SK-N-MC (cell line): ENCODE measurements at regions not wholly inside any gene's neighbourhood (a gene's known extent, or its start where the extent isn't known, plus 50 kb on each side); places are given as distances from the start of the nearest gene placed in this dataset.

Source experiments
- DNase-seq: peaks from one replicate; pipeline ENCODE4 v3.0.0-alpha.2; 2011; ENCODE audit warnings: low read depth, low spot score
- H3K27ac ChIP-seq: fragments of 200-600 bp; sonication (generic); 2 replicates; pipeline ENCODE4 v1.5.1; 2016; ENCODE audit warnings: mixed run types
- H3K36me3 ChIP-seq: fragments of 200-600 bp; sonication (generic); 2 replicates; pipeline ENCODE4 v1.6.1; 2017; ENCODE audit warnings: antibody characterized with exemption, low read length, mixed read lengths; ENCODE audit not compliant: insufficient read depth
- H3K4me3 ChIP-seq: fragments of 200-600 bp; sonication (generic); 2 replicates; pipeline ENCODE4 v1.5.1; 2016
- H3K9ac ChIP-seq: fragments of 200-600 bp; sonication (generic); 2 replicates; pipeline ENCODE4 v1.8.0; 2017; ENCODE audit warnings: mixed run types, mixed read lengths; ENCODE audit not compliant: insufficient read length
- H3K9me3 ChIP-seq: fragments of 200-600 bp; sonication (generic); 2 replicates; pipeline ENCODE4 v1.6.1; 2017; ENCODE audit warnings: low read depth, mild to moderate bottlenecking, antibody characterized with exemption, low read length, moderate library complexity, mixed read lengths
- EZH2 ChIP-seq: fragments of 200-600 bp; sonication (generic); IDR thresholded peaks from one replicate; pipeline ENCODE4 v1.6.1; 2017; ENCODE audit warnings: antibody characterized with exemption
- FOXP2 ChIP-seq: optimal IDR thresholded peaks from 2 replicates; pipeline ENCODE3; 2011; ENCODE audit warnings: mild to moderate bottlenecking, moderate library complexity; ENCODE audit not compliant: insufficient read depth; ENCODE audit errors: extremely low read length, control extremely low read depth
- POLR2AphosphoS5 ChIP-seq: IDR thresholded peaks from 2 replicates; pipeline ENCODE4 v1.6.1; 2012; ENCODE audit warnings: mild to moderate bottlenecking, low read depth, low read length, borderline replicate concordance

DNA sequence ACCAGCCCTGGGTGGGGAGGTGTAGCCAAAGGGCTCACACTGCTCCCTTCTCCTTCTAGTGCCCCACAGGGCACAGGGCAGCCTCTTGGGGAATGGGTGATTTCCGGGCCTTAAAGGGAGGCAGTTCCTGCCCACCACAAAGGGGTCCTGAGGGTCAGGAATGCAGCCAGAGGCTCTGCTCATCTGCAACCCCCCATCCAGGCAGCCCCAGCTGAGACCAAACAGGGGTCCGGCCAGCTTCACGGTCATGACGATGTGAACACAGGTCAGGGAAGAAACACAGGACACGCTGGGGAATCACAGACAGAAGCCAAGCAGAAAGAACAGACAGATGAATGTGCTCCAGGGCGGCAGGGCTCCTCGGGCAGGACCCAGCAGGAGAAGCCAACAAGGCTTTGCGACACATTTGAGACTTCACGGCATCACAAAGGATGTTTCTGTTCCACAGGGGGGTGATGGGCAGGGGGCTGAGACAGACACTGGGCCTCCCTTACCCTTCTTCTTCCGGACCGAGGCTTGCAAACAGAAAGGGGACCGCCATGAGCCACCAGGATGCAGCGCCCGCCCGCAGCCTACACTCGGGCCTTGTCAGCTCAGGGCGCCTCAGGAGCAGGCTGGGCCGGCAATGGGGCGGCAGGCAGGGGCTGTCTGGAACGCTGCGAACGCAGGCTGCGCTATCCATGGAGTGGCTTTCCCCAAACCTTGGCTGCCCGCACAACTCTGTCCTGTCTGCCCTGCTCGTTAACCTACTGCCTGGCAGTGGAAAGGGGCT, 101.9 kb downstream of the CTTN start:
- Histone ChIP-seq H3K9me3 (no peaks in the 10 kb centered on the region), H3K27ac (no peak overlapping the region), H3K36me3 (no peaks in the 10 kb centered on the region), H3K9ac (no peak overlapping the region), H3K4me3 (no peak overlapping the region)
- TF ChIP-seq FOXP2 = no peak
- no peak for TF ChIP-seq POLR2AphosphoS5
- TF ChIP-seq EZH2 = no peak
- DNase-seq = no peak

DNA sequence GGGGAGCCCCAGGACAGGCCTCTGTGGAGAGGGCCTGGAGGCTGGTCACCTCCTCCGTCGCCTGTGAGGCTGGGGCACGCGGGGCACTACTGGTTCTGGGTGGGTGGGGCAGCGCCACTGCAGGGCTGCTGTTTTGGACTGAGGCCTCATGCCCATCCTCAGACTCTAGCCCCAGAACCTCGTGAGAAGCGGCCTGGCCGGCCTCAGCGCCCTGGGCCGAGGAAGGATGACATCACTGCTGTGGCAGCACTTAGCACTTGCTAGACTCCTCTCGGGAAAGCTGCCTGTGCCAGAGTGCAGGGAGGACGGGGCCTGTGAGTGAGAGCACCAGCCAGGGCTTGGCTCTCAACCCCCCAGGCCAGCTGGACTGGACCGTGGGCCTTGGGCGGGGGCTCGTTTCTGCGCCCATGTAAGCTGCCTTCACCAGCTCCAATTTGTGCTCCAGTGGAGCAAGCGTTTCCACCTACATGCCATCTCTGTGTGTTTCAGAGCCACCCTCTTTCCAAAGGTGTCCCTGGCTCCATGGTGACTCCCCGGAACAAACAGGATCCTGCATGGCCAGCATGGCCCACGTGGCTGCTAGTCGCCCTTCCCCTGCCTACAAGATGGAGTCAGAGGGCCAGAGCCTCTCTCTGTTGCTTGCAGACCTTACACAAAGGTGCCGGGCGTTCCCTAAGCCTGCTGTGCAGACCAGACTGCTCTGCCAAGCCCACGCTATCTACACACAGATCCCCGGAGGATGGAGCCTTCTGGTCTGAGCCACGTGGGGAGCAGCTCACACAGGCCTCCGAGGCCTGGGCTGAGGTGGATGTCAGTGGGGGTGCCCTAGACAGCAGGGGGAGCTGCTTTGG, 102.9 kb downstream of the CTTN start:
- TF ChIP-seq EZH2 (no peak), POLR2AphosphoS5 (no peak)
- DNase-seq = no peak
- no peaks in the 10 kb centered on the region for H3K36me3 ChIP-seq
- H3K4me3 ChIP-seq = no peak overlapping the region
- H3K9ac ChIP-seq = no peak overlapping the region
- no peak overlapping the region for H3K27ac ChIP-seq
- H3K9me3 ChIP-seq = no peaks in the 10 kb centered on the region

GRCh38 chr11:70501933-70502540, 103.7 kb downstream of the CTTN start:
- Histone ChIP-seq H3K27ac (no peak overlapping the region), H3K9ac (no peak overlapping the region), H3K36me3 (no peaks in the 10 kb centered on the region), H3K4me3 (no peak overlapping the region), H3K9me3 (no peaks in the 10 kb centered on the region)
- no peak for DNase-seq
- TF ChIP-seq EZH2 (no peak), FOXP2 (no peak), POLR2AphosphoS5 (no peak)

GRCh38 chr11:70502677-70503467, 104.5 kb downstream of the CTTN start:
- Histone ChIP-seq H3K27ac (no peak overlapping the region), H3K9me3 (no peaks in the 10 kb centered on the region), H3K9ac (no peak overlapping the region), H3K36me3 (no peaks in the 10 kb centered on the region), H3K4me3 (no peak overlapping the region)
- no peak for DNase-seq
- TF ChIP-seq FOXP2 = no peak
- TF ChIP-seq EZH2 = no peak
- no peak for TF ChIP-seq POLR2AphosphoS5

DNA sequence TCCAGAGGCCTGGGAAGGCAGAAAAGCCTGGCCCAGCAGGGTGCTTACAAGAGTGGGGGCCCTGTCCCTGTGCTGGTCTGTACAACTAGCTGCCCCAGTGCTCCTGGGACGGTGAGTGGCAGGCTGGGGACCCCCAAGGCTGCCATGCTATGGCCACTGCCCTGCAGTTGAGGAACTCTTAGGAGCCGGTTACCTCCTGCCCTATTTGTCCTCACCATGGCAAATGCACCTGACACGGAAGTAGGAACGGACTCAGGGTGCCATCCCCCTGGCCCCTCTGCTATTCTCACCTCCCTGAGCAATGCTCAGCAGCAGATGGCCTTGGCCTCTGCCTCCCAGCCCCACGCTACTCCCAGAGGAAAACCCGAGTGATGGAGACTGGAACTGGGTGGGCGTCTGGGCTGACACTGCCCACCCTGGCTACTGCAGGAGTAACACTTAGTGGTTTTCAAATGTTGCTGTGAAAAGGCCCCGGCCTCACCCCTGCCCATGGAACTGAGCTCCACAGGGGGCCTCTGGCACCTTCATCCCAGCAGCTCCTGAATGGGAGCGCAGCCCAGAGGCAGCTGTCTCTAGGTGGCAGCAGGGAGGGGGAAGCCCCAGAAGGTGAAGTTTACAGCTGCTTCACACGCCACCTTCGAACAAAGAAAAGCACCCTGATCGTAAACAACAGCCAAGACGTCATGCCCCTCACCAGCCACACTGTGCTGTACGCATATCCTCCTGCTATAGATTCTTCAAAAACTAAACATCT, 105.3 kb downstream of the CTTN start:
- Histone ChIP-seq H3K36me3 (no peaks in the 10 kb centered on the region), H3K4me3 (no peak overlapping the region), H3K9me3 (no peaks in the 10 kb centered on the region), H3K9ac (no peak overlapping the region), H3K27ac (no peak overlapping the region)
- no peak for DNase-seq
- TF ChIP-seq EZH2 (no peak), FOXP2 (no peak), POLR2AphosphoS5 (no peak)

DNA sequence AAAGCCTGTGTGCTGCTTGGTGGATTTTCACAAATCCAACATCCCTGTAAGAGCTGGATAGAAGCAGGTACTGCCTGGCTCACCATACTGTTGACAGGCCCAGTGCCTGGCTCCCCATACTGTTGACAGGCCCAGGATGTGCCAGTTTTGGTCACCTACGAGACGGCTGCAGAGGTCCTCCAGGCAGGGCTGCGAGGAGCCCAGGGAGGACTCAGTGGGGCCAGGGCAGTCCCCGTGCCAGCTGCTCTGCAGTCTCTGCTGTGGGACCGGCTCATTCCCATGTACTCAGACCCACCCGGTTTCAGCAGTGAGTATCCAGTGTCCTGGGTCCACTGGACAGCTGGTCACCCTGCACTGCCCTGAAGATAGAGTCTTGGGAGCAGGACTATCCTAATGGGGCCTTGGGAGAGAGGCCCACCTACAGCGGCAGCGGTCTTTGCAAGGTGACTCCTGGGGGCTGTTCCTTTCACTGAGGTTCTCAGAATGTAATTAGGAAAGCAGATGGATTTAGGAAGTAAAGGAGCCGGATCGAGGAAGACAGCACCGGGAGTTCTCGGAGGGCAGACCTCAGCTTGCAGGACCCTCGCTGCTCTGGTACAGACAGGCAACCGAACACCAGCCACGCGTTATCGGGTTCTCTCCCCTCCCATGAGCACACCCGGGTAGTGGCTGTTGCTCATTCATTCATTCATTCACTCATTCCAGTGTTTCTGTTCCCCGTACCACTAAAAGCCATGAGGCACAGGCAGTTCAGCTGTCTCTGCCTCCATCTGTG, 106.1 kb downstream of the CTTN start:
- H3K9ac ChIP-seq = no peak overlapping the region

DNA sequence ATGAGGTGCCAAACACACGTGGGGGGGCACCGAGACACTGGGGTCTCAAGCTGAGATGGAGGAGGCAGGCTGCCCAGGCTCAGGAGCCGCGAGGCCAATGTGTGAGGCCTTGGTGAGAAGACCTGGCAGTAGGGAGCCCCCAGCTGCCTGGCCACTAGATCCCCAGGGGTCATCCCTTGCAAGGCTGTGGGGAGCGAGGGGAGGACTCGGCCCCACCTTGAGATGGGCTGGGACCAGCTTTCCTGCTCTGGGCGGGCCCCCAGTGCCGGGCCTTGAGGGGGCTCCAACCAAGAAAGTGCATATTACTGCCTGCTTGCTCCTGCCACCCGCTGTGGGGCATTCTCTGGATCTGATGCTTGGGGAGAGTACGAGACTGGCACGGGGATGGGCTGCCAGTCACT, 107.0 kb downstream of the CTTN start:
- no peak overlapping the region for H3K9ac ChIP-seq
- no peak overlapping the region for H3K27ac ChIP-seq
- no peak overlapping the region for H3K4me3 ChIP-seq
- no peak for DNase-seq
- TF ChIP-seq FOXP2 (no peak), EZH2 (no peak), POLR2AphosphoS5 (no peak)
- H3K36me3 ChIP-seq = no peaks in the 10 kb centered on the region
- H3K9me3 ChIP-seq = no peaks in the 10 kb centered on the region

More for the DNA sequence above, 106.1 kb downstream of the CTTN start:
- H3K9me3 ChIP-seq = no peaks in the 10 kb centered on the region
- no peak overlapping the region for H3K27ac ChIP-seq
- H3K36me3 ChIP-seq = no peaks in the 10 kb centered on the region
- TF ChIP-seq POLR2AphosphoS5 (no peak), FOXP2 (no peak), EZH2 (no peak)
- DNase-seq = no peak
- no peak overlapping the region for H3K4me3 ChIP-seq
